HEK293 (cell line): ENCODE measurements at regions not wholly inside any gene's neighbourhood (a gene's known extent, or its start where the extent isn't known, plus 50 kb on each side); places are given as distances from the start of the nearest gene placed in this dataset.

Experiments
- CTCF ChIA-PET: fragments of 350-600 bp; formaldehyde crosslinking; extraction: SDS; loops from one replicate; lab custom pipeline; 2021; ENCODE audit warnings: antibody characterized with exemption; lab: Yijun Ruan, JAX
- POLR2A ChIA-PET: fragments of 300-600 bp; formaldehyde crosslinking; extraction: SDS; loops from one replicate; lab custom pipeline; 2020; ENCODE audit warnings: antibody characterized with exemption, inconsistent platforms; lab: Yijun Ruan, JAX
- H3K27ac ChIP-seq: fragments of 200-500 bp; sonication (Bioruptor generic); 2 replicates; pipeline ENCODE4 v1.5.1; 2014; ENCODE audit warnings: low read depth, low read length, control low read depth, inconsistent platforms; ENCODE audit errors: extremely low read depth
- H3K36me3 ChIP-seq, 2 experiments: fragments of 200-500 bp in 1 of 2; sonication (Bioruptor generic) in 1 of 2; 1 replicate in 1 of 2; 2 replicates in 1 of 2; pipeline ENCODE4 v1.5.1; 2014 to 2017; ENCODE audit warnings: inconsistent platforms in 2 of 2, low read length in 2 of 2; ENCODE audit not compliant: control insufficient read depth in 2 of 2, insufficient read depth in 1 of 2
- H3K4me1 ChIP-seq: fragments of 200-500 bp; sonication (Bioruptor generic); 2 replicates; pipeline ENCODE4 v1.5.1; 2014; ENCODE audit warnings: mild to moderate bottlenecking, low read length, inconsistent platforms; ENCODE audit not compliant: control insufficient read depth, insufficient read depth
- H3K4me3 ChIP-seq: 2 replicates; pipeline ENCODE4 v1.5.1; 2011; ENCODE audit warnings: low read depth, mild to moderate bottlenecking, control low read depth, low read length, moderate library complexity
- H3K9me3 ChIP-seq: fragments of 200-500 bp; sonication (Bioruptor generic); 2 replicates; pipeline ENCODE4 v1.5.1; 2014; ENCODE audit warnings: low read depth, low read length, inconsistent platforms; ENCODE audit not compliant: control insufficient read depth, insufficient read depth
- ATF2 ChIP-seq: fragments of 450-650 bp; formaldehyde crosslinking; IDR thresholded peaks from 2 replicates; pipeline ENCODE4 v1.5.1; 2016; ENCODE audit warnings: missing biosample characterization, missing genetic modification characterization, low read depth
- GFI1B ChIP-seq: fragments of 450-650 bp; formaldehyde crosslinking; IDR thresholded peaks from 2 replicates; pipeline ENCODE4 v1.5.1; 2016; ENCODE audit warnings: missing biosample characterization, missing genetic modification characterization
- SALL2 ChIP-seq: fragments of 450-650 bp; formaldehyde crosslinking; IDR thresholded peaks from 2 replicates; pipeline ENCODE4 v1.5.0; 2017; ENCODE audit warnings: missing biosample characterization, mild to moderate bottlenecking, missing genetic modification characterization, borderline replicate concordance
- SP3 ChIP-seq: fragments of 450-650 bp; formaldehyde crosslinking; IDR thresholded peaks from 2 replicates; pipeline ENCODE4 v1.5.1; 2016; ENCODE audit warnings: missing biosample characterization, missing genetic modification characterization
- YY2 ChIP-seq: fragments of 450-650 bp; formaldehyde crosslinking; IDR thresholded peaks from 2 replicates; pipeline ENCODE4 v1.5.1; 2016; ENCODE audit warnings: missing biosample characterization, missing genetic modification characterization
- ZBTB17 ChIP-seq: fragments of 450-650 bp; formaldehyde crosslinking; IDR thresholded peaks from 2 replicates; pipeline ENCODE4 v1.5.1; 2016; ENCODE audit warnings: missing biosample characterization, missing genetic modification characterization
- ZFP69B ChIP-seq: fragments of 450-650 bp; formaldehyde crosslinking; IDR thresholded peaks from 2 replicates; pipeline ENCODE4 v1.5.1; 2016; ENCODE audit warnings: missing biosample characterization, missing genetic modification characterization
- ZNF10 ChIP-seq: fragments of 450-650 bp; formaldehyde crosslinking; IDR thresholded peaks from 2 replicates; pipeline ENCODE4 v1.5.1; 2017; ENCODE audit warnings: missing biosample characterization, missing genetic modification characterization
- ZNF114 ChIP-seq: fragments of 450-650 bp; formaldehyde crosslinking; IDR thresholded peaks from 2 replicates; pipeline ENCODE4 v1.5.0; 2017; ENCODE audit warnings: missing biosample characterization, missing genetic modification characterization
- ZNF132 ChIP-seq: fragments of 450-650 bp; formaldehyde crosslinking; IDR thresholded peaks from 2 replicates; pipeline ENCODE4 v1.5.1; 2017; ENCODE audit warnings: missing biosample characterization, missing genetic modification characterization, borderline replicate concordance
- ZNF157 ChIP-seq: fragments of 450-650 bp; formaldehyde crosslinking; IDR thresholded peaks from 2 replicates; pipeline ENCODE4 v1.5.1; 2016; ENCODE audit warnings: missing biosample characterization, missing genetic modification characterization
- ZNF16 ChIP-seq: fragments of 450-650 bp; formaldehyde crosslinking; IDR thresholded peaks from 2 replicates; pipeline ENCODE4 v1.5.1; 2016; ENCODE audit warnings: low read depth, missing biosample characterization, missing genetic modification characterization
- ZNF184 ChIP-seq: fragments of 450-650 bp; IDR thresholded peaks from 2 replicates; pipeline ENCODE4 v1.5.1; 2018; ENCODE audit warnings: missing biosample characterization, mild to moderate bottlenecking, missing genetic modification characterization
- ZNF214 ChIP-seq: fragments of 450-650 bp; formaldehyde crosslinking; IDR thresholded peaks from 2 replicates; pipeline ENCODE4 v1.5.1; 2017; ENCODE audit warnings: missing biosample characterization, mild to moderate bottlenecking, missing genetic modification characterization, borderline replicate concordance
- ZNF239 ChIP-seq: fragments of 450-650 bp; formaldehyde crosslinking; IDR thresholded peaks from 2 replicates; pipeline ENCODE4 v1.5.1; 2016; ENCODE audit warnings: missing biosample characterization, missing genetic modification characterization
- ZNF302 ChIP-seq: fragments of 450-650 bp; formaldehyde crosslinking; IDR thresholded peaks from 2 replicates; pipeline ENCODE4 v1.5.1; 2016; ENCODE audit warnings: missing biosample characterization, missing genetic modification characterization, low read depth
- ZNF473 ChIP-seq: fragments of 450-650 bp; formaldehyde crosslinking; IDR thresholded peaks from 2 replicates; pipeline ENCODE4 v1.5.1; 2017; ENCODE audit warnings: missing biosample characterization, missing genetic modification characterization
- ZNF580 ChIP-seq: fragments of 450-650 bp; formaldehyde crosslinking; IDR thresholded peaks from 2 replicates; pipeline ENCODE4 v1.5.1; 2016; ENCODE audit warnings: missing biosample characterization, missing genetic modification characterization
- ZNF624 ChIP-seq: fragments of 450-650 bp; formaldehyde crosslinking; IDR thresholded peaks from 2 replicates; pipeline ENCODE4 v1.5.1; 2017; ENCODE audit warnings: missing biosample characterization, missing genetic modification characterization
- ZNF658 ChIP-seq: fragments of 450-650 bp; formaldehyde crosslinking; IDR thresholded peaks from 2 replicates; pipeline ENCODE4; 2016; ENCODE audit warnings: missing biosample characterization, missing genetic modification characterization
- ZNF701 ChIP-seq: fragments of 450-650 bp; formaldehyde crosslinking; IDR thresholded peaks from 2 replicates; pipeline ENCODE4 v1.5.1; 2016; ENCODE audit warnings: missing biosample characterization, missing genetic modification characterization
- ZNF707 ChIP-seq: fragments of 450-650 bp; formaldehyde crosslinking; IDR thresholded peaks from 2 replicates; pipeline ENCODE4 v1.5.1; 2016; ENCODE audit warnings: missing biosample characterization, missing genetic modification characterization
- ZNF768 ChIP-seq: fragments of 450-650 bp; formaldehyde crosslinking; IDR thresholded peaks from 2 replicates; pipeline ENCODE4 v1.5.1; 2018; ENCODE audit warnings: missing biosample characterization, mild to moderate bottlenecking, missing genetic modification characterization
- ZNF785 ChIP-seq: fragments of 450-650 bp; formaldehyde crosslinking; IDR thresholded peaks from 2 replicates; pipeline ENCODE4 v1.5.1; 2016; ENCODE audit warnings: missing biosample characterization, missing genetic modification characterization
- TF ChIP-seq, protein P1 (sequence below): fragments of 450-650 bp; formaldehyde crosslinking; IDR thresholded peaks from 2 replicates; pipeline ENCODE4 v1.5.1; 2017; ENCODE audit warnings: missing biosample characterization, missing genetic modification characterization
- TF ChIP-seq, protein P2 (sequence below): fragments of 450-650 bp; formaldehyde crosslinking; IDR thresholded peaks from 2 replicates; pipeline ENCODE4 v1.5.1; 2016; ENCODE audit warnings: missing biosample characterization, missing genetic modification characterization

GRCh38 chrX:144334577-144334976 lies 450.7 kb downstream of the UBE2NL start:
- Histone ChIP-seq H3K36me3 (no peaks in the 10 kb centered on the region), H3K4me1 (no peaks in the 10 kb centered on the region), H3K9me3 (no peaks in the 10 kb centered on the region), H3K4me3 (no peak overlapping the region), H3K27ac (no peak overlapping the region)
- TF ChIP-seq ZNF114 (tag by site-specific recombination) (no peak), ZNF214 (tag by site-specific recombination) (no peak), ZNF768 (tag by site-specific recombination) (no peak), ZNF701 (no peak), ZNF184 (tag by site-specific recombination) (no peak)
- TF ChIP-seq, protein P1, sequence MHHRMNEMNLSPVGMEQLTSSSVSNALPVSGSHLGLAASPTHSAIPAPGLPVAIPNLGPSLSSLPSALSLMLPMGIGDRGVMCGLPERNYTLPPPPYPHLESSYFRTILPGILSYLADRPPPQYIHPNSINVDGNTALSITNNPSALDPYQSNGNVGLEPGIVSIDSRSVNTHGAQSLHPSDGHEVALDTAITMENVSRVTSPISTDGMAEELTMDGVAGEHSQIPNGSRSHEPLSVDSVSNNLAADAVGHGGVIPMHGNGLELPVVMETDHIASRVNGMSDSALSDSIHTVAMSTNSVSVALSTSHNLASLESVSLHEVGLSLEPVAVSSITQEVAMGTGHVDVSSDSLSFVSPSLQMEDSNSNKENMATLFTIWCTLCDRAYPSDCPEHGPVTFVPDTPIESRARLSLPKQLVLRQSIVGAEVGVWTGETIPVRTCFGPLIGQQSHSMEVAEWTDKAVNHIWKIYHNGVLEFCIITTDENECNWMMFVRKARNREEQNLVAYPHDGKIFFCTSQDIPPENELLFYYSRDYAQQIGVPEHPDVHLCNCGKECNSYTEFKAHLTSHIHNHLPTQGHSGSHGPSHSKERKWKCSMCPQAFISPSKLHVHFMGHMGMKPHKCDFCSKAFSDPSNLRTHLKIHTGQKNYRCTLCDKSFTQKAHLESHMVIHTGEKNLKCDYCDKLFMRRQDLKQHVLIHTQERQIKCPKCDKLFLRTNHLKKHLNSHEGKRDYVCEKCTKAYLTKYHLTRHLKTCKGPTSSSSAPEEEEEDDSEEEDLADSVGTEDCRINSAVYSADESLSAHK (tag by site-specific recombination) = no peak
- CTCF ChIA-PET = interaction anchor here (0.5 to 1.3 kb wide), 10 partner anchors 11 to 510 kb away, joined by 3 to 7 read pairs (median 3); no protein-coding TSS in a partner anchor
- POLR2A ChIA-PET = no interaction called here

DNA sequence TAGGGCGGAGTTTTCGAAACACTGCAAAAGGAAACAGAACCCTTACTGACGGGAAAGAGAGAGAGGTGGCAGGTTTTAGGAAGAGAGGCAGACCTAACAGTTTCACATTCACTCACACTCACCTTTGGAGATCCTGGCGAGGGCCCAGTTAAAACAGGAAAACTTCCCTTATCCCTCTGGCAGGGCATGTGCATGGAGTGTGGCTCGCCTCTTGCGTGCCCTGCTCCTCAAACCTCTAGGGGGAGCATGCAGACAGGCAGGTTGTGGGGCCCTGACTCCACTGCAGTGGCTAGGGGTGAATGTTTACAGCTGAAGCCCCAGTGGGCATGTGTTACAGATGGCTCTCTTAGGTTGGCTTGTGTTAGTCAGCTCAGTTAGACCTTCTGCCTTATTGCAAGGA lies 451.5 kb downstream of the UBE2NL start:
- ChIA-PET CTCF (interaction anchor here (1.3 kb wide), 1 partner anchor 13 kb away, joined by 3 read pairs; no protein-coding TSS in a partner anchor), POLR2A (no interaction called here)
- Histone ChIP-seq H3K27ac (no peak overlapping the region), H3K4me1 (no peaks in the 10 kb centered on the region), H3K9me3 (no peaks in the 10 kb centered on the region), H3K36me3 (no peaks in the 10 kb centered on the region), H3K4me3 (no peak overlapping the region)
- TF ChIP-seq ZNF239 = no peak
- TF ChIP-seq ZNF658 (tag by site-specific recombination) = no peak
- no peak for TF ChIP-seq ZNF785
- TF ChIP-seq SP3 = no peak
- no peak for TF ChIP-seq ZFP69B
- TF ChIP-seq ZNF10 (tag by site-specific recombination) = no peak

DNA sequence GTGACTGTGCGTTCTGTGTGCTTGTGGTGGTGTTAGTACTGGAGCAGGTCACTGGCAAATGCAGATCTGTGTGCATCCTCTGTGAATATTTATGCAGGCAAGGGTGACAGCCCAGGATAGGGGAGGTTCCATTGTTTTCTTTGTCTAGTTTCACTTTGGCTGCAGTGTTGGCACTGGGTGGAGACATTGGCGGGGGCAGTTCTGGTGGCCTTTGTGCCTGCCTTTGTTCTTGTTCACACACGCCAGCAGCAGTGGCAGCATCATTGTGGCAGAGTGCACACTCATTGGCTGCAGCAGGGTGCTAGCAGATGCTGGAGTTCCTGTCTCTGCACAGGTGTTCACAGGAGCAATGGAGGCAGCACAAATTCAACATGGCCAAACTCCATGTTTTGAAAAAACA lies 495.3 kb downstream of the UBE2NL start:
- Histone ChIP-seq H3K9me3 (no peaks in the 10 kb centered on the region), H3K36me3 (no peaks in the 10 kb centered on the region), H3K27ac (no peak overlapping the region), H3K4me3 (no peak overlapping the region), H3K4me1 (no peaks in the 10 kb centered on the region)
- CTCF ChIA-PET = no interaction called here
- TF ChIP-seq GFI1B (tag by site-specific recombination) (no peak), ATF2 (no peak)
- TF ChIP-seq, all 188 proteins: peak for 0
- POLR2A ChIA-PET = no interaction called here

GRCh38 chrX:144388738-144389137 lies 504.9 kb downstream of the UBE2NL start:
- CTCF ChIA-PET = interaction anchor here (1.0 kb wide), 1 partner anchor 54 kb away, joined by 3 read pairs; no protein-coding TSS in a partner anchor
- Histone ChIP-seq H3K4me1 (no peaks in the 10 kb centered on the region), H3K4me3 (no peak overlapping the region), H3K36me3 (no peaks in the 10 kb centered on the region), H3K27ac (no peak overlapping the region), H3K9me3 (peaks cover 3% of the 10 kb centered on the region; the same call in 1 of the 2 replicates)
- POLR2A ChIA-PET = no interaction called here
- TF ChIP-seq, protein P2, sequence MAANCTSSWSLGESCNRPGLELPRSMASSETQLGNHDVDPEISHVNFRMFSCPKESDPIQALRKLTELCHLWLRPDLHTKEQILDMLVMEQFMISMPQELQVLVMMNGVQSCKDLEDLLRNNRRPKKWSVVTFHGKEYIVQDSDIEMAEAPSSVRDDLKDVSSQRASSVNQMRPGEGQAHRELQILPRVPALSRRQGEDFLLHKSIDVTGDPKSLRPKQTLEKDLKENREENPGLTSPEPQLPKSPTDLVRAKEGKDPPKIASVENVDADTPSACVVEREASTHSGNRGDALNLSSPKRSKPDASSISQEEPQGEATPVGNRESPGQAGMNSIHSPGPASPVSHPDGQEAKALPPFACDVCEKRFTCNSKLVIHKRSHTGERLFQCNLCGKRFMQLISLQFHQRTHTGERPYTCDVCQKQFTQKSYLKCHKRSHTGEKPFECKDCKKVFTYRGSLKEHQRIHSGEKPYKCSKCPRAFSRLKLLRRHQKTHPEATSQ (tag by site-specific recombination) = no peak
- TF ChIP-seq ZNF16 (tag by site-specific recombination) (no peak), ZNF157 (no peak), SP3 (no peak), ZNF624 (tag by site-specific recombination) (no peak), ZBTB17 (no peak), ZNF132 (tag by site-specific recombination) (no peak), SALL2 (no peak), ZNF302 (tag by site-specific recombination) (no peak), ZNF707 (tag by site-specific recombination) (no peak), YY2 (tag by site-specific recombination) (no peak), ZNF580 (tag by site-specific recombination) (no peak), ZNF473 (no peak)
